GM12875 (cell line): ENCODE measurements at regions not wholly inside any gene's neighbourhood (a gene's known extent, or its start where the extent isn't known, plus 50 kb on each side); places are given as distances from the start of the nearest gene placed in this dataset.
"Not testable (repeated sequence)": the region's sequence is repeated elsewhere in the genome, so short reads cannot be mapped to it uniquely, and the experiment has no call there.

ENCODE experiments used
- H3K4me3 ChIP-seq: one replicate; pipeline ENCODE4 v1.5.1; 2011; ENCODE audit warnings: low read depth, low read length, control low read depth
- CTCF ChIP-seq: IDR thresholded peaks from 2 replicates; pipeline ENCODE4 v1.5.1; 2011; ENCODE audit warnings: low read depth, mild to moderate bottlenecking, control low read depth, inconsistent platforms, low read length, moderate library complexity, borderline replicate concordance; ENCODE audit not compliant: insufficient read depth

DNA sequence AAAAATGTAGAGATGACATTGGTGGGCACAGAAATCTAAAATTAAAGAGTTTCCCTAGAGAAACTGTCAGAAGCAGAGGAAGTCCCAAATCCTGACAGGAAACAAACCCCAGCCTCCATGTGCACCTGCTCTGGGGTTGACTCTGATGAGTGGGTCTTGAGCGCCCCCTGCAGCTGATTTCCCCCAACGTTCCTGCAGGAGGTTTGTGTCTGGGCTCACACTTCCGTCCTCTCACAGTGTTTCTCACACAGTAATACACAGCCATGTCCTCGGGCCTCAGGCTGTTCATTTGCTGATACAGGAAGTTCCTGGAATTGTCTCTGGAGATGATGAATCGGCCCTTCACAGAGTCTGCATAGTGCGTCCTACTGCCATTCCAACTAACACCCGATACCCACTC lies 670.1 kb downstream of the TMEM121 start:
- H3K4me3 ChIP-seq: not testable (repeated sequence)
- TF ChIP-seq CTCF: 0 out of 2 replicates have a peak, but pooled peaks have one; percentile 3

- not testable (repeated sequence) for H3K4me3 ChIP-seq
Measured at GRCh38 chr14:106197264-106197663, 670.9 kb downstream of the TMEM121 start.

GRCh38 chr14:106199097-106199496 lies 672.7 kb downstream of the TMEM121 start:
- H3K4me3 ChIP-seq: no peak overlapping the region
- TF ChIP-seq CTCF: no peak

- no peak overlapping the region for H3K4me3 ChIP-seq
- TF ChIP-seq CTCF: no peak
Measured at GRCh38 chr14:106200541-106201315, 674.3 kb downstream of the TMEM121 start.

DNA sequence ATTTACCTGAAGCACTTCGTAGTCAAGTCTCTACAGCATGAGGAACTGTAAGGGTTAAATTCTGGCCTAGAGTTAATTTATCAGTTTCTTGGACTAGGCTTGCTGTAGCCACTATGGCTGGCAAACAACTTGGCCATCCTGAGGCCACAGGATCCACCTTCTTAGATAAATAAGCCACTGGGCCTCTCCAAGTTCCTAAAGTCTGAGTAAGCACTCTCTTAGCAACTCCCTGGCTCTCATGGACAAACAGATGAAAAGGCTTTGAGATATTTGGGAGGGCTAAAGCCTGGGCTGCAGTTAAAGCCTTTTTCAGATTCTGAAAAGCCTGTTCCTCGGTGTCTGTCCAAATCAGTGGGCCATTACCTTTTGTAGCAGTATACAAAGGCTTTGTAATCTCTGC lies 675.0 kb downstream of the TMEM121 start:
- no peak for TF ChIP-seq CTCF
- H3K4me3 ChIP-seq: no peak overlapping the region

DNA sequence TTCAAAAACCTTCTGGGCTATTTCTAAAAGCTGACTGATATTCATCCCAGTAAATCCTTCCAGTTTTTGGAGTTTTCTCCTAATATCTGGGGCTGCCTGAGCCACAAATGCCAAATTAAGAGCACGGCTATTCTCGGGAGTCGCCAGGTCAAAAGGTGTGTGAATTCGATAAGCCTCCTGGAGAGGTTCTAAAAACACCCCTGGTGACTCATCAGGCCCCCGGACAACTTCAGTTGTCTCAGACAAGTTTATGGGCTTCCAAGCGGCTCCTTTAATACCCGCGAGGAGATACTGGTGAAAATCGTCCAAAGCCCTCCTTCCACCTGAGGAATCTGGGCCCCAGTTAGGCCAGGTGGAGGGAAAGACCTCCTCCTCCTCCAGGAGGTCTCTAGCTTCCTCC lies 677.1 kb downstream of the TMEM121 start:
- no peak overlapping the region for H3K4me3 ChIP-seq
- TF ChIP-seq CTCF: no peak

DNA sequence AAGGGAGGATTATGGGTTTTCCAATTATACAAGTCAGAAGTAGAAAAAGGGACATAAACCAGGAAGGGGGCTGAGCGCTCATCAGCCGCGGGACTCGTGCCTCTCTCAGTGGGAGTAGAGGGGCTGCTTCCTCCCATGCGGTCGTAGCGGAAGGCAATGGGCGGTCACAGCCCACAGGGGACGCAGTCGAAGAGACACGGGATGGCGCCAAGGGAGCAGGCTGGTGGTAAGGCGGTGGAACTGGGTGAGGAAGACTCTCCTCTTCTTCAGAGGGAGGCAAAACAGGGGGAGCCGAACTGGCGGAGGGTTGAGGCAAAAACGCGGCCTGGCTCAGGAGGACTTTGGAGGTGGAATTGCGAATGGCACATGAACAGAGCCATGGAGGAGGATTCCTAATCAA lies 677.7 kb downstream of the TMEM121 start:
- no peak for TF ChIP-seq CTCF
- no peak overlapping the region for H3K4me3 ChIP-seq
